ENCODE measurements at regions not wholly inside any gene's neighbourhood (a gene's known extent, or its start where the extent isn't known, plus 50 kb on each side); places are given as distances from the start of the nearest gene placed in this dataset.

DNA sequence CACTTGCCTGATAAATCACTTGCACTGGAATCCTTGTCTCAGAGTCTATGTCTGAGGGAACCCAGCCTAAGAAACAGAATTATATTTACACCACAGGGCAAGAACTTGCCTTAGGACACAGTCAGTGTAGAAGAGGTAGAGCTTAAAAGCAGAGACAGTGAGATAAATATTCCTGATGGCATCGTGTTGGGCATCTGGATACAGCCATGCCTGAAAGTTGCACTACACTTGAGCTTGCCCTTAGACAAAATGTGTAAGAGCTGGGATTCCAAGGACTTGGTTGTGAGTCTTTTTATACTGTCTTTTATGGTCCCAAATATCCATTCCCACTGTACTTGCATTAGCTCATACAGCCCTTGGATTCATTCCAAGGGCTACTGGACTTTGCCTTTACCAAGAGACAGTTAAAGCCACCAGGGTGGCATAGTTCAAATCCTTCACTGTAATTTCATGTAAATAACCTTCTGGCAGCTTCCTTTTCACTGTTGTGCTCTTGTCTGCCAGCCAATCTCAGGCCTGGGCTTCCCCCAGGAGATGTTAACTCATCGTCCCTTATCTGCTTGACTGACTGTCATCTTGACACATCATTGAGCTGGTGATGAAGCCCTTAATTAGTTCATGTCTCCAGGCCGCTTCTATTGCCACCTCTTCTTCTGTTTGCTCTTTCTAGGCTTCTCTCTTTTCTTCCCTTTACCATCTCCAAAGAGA lies 577.9 kb upstream of the TBX3 start:
- H3K79me2 ChIP-seq, result no peaks in the 10 kb centered on the region
- H2AFZ ChIP-seq, result no peak overlapping the region
- H3K4me3 ChIP-seq, result no peak overlapping the region
- H3K9me3 ChIP-seq (ENCODE audit: low read depth), result no peaks in the 10 kb centered on the region
- H3K27ac ChIP-seq, result peak overlapping the region; percentile 34
- H3K9me2 ChIP-seq (replicated peaks; ENCODE audit: insufficient read depth), result no peaks in the 10 kb centered on the region
- H3K4me2 ChIP-seq, result no peak overlapping the region
- peaks cover 14% of the 10 kb centered on the region for H3K4me1 ChIP-seq (ENCODE audit: insufficient read depth)
- no peak for TF ChIP-seq EZH2phosphoT487 (IDR thresholded peaks at IDR 0.05; ENCODE audit: low read depth, severe bottlenecking, unreplicated experiment)
- TF ChIP-seq EZH2 (IDR thresholded peaks at IDR 0.05; ENCODE audit: borderline replicate concordance), result no peak
- TF ChIP-seq, protein P1, sequence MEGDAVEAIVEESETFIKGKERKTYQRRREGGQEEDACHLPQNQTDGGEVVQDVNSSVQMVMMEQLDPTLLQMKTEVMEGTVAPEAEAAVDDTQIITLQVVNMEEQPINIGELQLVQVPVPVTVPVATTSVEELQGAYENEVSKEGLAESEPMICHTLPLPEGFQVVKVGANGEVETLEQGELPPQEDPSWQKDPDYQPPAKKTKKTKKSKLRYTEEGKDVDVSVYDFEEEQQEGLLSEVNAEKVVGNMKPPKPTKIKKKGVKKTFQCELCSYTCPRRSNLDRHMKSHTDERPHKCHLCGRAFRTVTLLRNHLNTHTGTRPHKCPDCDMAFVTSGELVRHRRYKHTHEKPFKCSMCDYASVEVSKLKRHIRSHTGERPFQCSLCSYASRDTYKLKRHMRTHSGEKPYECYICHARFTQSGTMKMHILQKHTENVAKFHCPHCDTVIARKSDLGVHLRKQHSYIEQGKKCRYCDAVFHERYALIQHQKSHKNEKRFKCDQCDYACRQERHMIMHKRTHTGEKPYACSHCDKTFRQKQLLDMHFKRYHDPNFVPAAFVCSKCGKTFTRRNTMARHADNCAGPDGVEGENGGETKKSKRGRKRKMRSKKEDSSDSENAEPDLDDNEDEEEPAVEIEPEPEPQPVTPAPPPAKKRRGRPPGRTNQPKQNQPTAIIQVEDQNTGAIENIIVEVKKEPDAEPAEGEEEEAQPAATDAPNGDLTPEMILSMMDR (IDR thresholded peaks at IDR 0.05; ENCODE audit: poor library complexity), result no peak
- peak; percentile 50 for DNase-seq (ENCODE audit: low spot score)
- 76% methylated on average over 3 of the region's 3 CpGs for WGBS (ENCODE audit: low lambda C conversion rate, missing lambda C conversion rate)
- H3K36me3 ChIP-seq (replicated peaks; ENCODE audit: insufficient read depth, low read depth), result no peaks in the 10 kb centered on the region
- no peaks in the 10 kb centered on the region for H4K20me1 ChIP-seq (ENCODE audit: insufficient read depth, poor library complexity, severe bottlenecking)
- no peaks in the 10 kb centered on the region for H3K27me3 ChIP-seq

DNA sequence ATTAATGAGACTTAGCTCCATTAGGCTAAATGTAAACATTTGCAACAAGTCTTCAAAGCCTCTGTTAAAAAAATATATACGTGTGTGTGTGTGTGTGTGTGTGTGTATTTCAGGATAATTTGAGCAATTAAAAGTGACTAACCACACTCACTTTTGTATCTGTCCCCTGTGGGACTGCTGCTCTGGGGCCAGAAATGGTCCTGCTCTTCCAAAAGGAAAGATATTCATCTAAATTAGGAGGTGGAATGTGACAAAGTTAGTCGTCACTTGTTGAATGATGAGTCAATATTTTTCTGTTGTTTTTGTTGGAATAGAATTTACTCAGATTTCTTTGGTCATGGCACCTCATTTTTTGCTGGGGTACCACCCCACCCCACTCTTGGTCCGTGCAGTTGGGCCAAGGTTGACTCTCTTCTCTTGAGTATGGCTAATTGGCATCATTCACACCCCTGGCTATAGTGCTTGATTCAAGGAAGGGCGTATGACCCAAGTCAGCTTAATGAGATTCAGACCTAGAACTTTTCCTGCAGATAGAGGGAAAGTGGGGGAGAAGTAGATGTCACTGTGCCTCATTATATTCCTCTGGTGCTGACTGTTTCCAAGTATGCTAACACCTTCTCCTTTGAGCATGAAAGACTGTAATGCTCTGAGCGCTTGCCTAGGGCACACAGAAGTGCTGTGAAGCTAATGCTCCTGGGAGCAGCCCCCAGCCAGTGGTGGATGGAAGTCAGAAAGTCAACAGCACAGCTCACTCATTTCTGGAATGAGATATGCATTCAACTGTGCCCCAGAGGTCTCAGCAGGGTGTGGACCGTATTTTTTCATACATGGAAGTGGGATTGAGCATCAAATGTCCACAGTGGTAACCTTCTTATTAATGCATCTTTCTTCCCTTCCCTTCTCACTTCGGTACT lies 577.0 kb upstream of the TBX3 start:
- no peaks in the 10 kb centered on the region for H3K9me3 ChIP-seq (ENCODE audit: low read depth)
- no peaks in the 10 kb centered on the region for H3K9me2 ChIP-seq (replicated peaks; ENCODE audit: insufficient read depth)
- no peaks in the 10 kb centered on the region for H3K79me2 ChIP-seq
- peak overlapping the region; percentile 34 for H3K27ac ChIP-seq
- H3K4me3 ChIP-seq, result no peak overlapping the region
- H3K4me2 ChIP-seq, result no peak overlapping the region
- 73% methylated on average over 7 of the region's 7 CpGs for WGBS (ENCODE audit: low lambda C conversion rate, missing lambda C conversion rate)
- H3K27me3 ChIP-seq, result no peaks in the 10 kb centered on the region
- H3K36me3 ChIP-seq (replicated peaks; ENCODE audit: insufficient read depth, low read depth), result no peaks in the 10 kb centered on the region
- DNase-seq (ENCODE audit: low spot score), result no peak
- no peaks in the 10 kb centered on the region for H4K20me1 ChIP-seq (ENCODE audit: insufficient read depth, poor library complexity, severe bottlenecking)
- H3K4me1 ChIP-seq (ENCODE audit: insufficient read depth), result peaks cover 14% of the 10 kb centered on the region
- TF ChIP-seq, protein P1 (IDR thresholded peaks at IDR 0.05; ENCODE audit: poor library complexity), result no peak
- TF ChIP-seq EZH2phosphoT487 (IDR thresholded peaks at IDR 0.05; ENCODE audit: low read depth, severe bottlenecking, unreplicated experiment), result no peak
- TF ChIP-seq EZH2 (IDR thresholded peaks at IDR 0.05; ENCODE audit: borderline replicate concordance), result no peak
- H2AFZ ChIP-seq, result no peak overlapping the region

DNA sequence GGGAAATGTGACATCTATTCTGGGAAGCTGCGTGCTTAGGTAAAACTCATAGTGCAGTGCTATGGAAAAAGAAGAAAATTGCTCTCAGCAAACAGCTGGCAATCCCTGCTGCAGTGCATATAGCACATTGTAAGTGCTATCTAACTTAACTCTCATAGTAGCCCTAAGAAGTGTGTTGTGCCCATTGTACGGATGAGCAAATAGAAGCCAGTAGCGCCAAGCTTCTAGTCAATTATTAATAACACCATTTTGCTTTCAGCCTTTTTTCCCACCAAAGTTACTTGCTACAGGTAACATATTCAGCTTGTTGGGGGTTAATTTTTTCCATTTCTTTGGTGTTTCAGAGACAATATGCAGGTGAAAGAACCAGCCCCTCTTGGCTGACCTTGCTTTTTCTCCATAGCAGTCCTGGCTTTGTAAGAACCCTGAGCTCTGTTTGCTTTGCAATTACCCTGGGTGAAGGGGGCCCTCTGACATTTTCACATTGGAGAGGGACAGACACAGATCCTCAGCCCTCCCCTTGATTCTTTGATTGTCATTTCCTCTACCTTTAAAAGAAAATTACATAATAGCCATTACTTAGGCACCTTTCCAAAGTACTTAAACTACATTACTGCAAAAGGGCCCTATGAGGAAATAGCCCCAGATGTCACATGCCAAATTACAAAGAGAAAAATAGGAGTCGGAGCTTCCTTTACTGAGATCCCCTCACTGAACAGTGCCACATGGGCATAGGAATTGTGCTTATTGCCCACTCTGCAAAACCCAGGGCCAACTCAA lies 576.2 kb upstream of the TBX3 start:
- 89% methylated on average over 4 of the region's 4 CpGs for WGBS (ENCODE audit: low lambda C conversion rate, missing lambda C conversion rate)
- H3K79me2 ChIP-seq, result no peaks in the 10 kb centered on the region
- no peaks in the 10 kb centered on the region for H3K9me3 ChIP-seq (ENCODE audit: low read depth)
- H3K4me1 ChIP-seq (ENCODE audit: insufficient read depth), result peaks cover 14% of the 10 kb centered on the region
- TF ChIP-seq, protein P1 (IDR thresholded peaks at IDR 0.05; ENCODE audit: poor library complexity), result no peak
- no peak for TF ChIP-seq EZH2 (IDR thresholded peaks at IDR 0.05; ENCODE audit: borderline replicate concordance)
- no peak for TF ChIP-seq EZH2phosphoT487 (IDR thresholded peaks at IDR 0.05; ENCODE audit: low read depth, severe bottlenecking, unreplicated experiment)
- no peaks in the 10 kb centered on the region for H4K20me1 ChIP-seq (ENCODE audit: insufficient read depth, poor library complexity, severe bottlenecking)
- H3K27me3 ChIP-seq, result no peaks in the 10 kb centered on the region
- no peak for DNase-seq (ENCODE audit: low spot score)
- no peaks in the 10 kb centered on the region for H3K36me3 ChIP-seq (replicated peaks; ENCODE audit: insufficient read depth, low read depth)
- no peak overlapping the region for H2AFZ ChIP-seq
- H3K4me3 ChIP-seq, result no peak overlapping the region
- H3K27ac ChIP-seq, result no peak overlapping the region
- H3K9me2 ChIP-seq (replicated peaks; ENCODE audit: insufficient read depth), result no peaks in the 10 kb centered on the region
- no peak overlapping the region for H3K4me2 ChIP-seq

All from hepatocyte (in vitro differentiated cells).